NCI-H2107 treated with DMSO at 0.1 percent for 48 hours (cell line): ENCODE measurements at regions not wholly inside any gene's neighbourhood (a gene's known extent, or its start where the extent isn't known, plus 50 kb on each side); places are given as distances from the start of the nearest gene placed in this dataset.

Experiments used
- DNase-seq: peaks from one replicate; lab custom pipeline; 2025; ENCODE audit not compliant: unreplicated experiment; lab: John Stamatoyannopoulos, UW

DNA sequence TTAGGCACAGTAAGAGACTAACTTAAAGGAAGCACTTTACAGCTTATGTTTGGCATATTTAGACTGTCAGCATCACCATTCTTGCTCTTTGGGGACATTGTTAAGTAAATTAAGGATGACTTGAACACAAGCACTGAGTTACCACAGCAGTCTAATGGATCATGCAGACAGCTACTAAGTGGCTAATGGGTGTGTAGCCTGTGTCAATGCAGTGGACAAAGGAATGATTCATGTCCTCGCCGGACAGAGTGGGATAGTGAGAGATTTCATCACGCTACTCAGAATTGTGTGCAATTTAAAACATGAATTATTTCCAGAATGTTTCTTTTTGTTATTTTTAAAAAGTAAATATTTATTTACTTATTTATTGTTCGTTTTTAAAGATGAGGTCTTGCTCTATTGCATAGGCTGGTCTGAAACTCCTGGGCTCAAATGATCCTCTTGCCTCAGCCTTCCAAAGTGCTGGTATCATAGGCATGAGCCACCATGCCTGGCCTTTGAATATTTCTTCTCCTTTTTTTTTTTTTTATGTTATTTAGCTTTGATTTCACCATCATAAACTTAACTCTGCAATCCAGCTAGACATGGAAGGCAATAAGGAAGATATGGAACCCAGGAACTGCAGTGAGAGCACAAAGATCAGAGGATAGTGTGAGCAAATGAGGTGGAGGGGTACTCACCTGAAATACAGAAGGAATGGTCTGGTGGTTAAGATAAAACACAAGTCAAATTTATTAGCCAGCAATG lies 53.0 kb upstream of the KLF4 start:
- no peak for DNase-seq

- DNase-seq = no peak
Observed at GRCh38 chr9:107541523-107541922, 52.0 kb upstream of the KLF4 start.

GRCh38 chr9:107540164-107540561 lies 50.6 kb upstream of the KLF4 start:
- no peak for DNase-seq

- DNase-seq = no peak
Observed at GRCh38 chr9:107539427-107540163, 50.0 kb upstream of the KLF4 start.
